ENCODE measurements at regions not wholly inside any gene's neighbourhood (a gene's known extent, or its start where the extent isn't known, plus 50 kb on each side); places are given as distances from the start of the nearest gene placed in this dataset.

DNA sequence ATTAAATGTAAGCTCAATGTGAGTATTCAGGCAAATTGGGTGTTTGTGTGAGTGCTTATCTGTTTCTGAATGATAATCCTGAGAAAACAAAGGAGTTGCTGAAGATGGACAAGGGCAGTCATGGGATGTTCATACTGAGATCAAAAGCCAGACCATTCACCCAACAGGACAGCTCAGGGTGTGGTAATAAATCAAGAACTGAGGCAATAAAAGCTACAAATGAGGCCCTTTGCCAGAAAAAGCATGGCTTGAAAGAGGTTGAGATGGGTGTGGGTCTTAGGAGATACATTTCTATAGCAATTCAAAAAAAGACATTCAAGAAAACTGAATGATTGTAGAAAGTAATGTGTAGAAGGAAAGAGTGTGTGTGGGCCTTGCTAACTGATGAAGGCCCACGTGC is 425.8 kb upstream of the BOD1L1 start:
- no peak overlapping the region for H3K4me2 ChIP-seq (ENCODE audit: low read length)
- no peaks in the 10 kb centered on the region for H3K79me2 ChIP-seq
- H2AFZ ChIP-seq, result peak overlapping the region; percentile 33
- no peaks in the 10 kb centered on the region for H3K27me3 ChIP-seq (ENCODE audit: control insufficient read depth, insufficient read depth, low read length)
- no peak overlapping the region for H3K9ac ChIP-seq
- no peak overlapping the region for H3K4me3 ChIP-seq (ENCODE audit: low read depth, low read length)
- H3K9me3 ChIP-seq (ENCODE audit: control insufficient read depth, low read length), result no peaks in the 10 kb centered on the region
- no peaks in the 10 kb centered on the region for H3K36me3 ChIP-seq (ENCODE audit: control insufficient read depth, insufficient read depth, low read length)
- H3K4me1 ChIP-seq, result peaks cover 4% of the 10 kb centered on the region
- peak overlapping the region; percentile 36 for H3K27ac ChIP-seq
- TF ChIP-seq CTCF (IDR thresholded peaks at IDR 0.05), result no peak

DNA sequence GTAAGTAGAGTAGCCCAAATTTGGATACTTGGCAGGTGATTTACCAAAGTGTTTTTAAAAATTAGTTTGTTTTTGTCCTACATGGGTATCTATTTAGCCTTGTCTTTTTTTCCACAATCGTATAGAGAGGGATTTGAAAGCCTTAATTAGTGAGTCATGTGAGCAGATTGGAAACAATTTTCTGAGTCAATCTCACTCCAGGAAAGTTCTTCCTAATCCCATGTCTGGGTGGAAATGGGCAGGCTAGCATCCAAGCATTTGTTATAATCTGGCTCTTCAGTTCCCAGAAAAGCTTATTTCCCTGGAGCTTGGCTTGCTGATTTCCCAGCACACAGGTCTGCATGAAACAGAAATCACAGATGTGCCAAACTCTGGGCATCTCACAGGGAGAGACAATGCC is 426.9 kb upstream of the BOD1L1 start:
- H3K36me3 ChIP-seq (ENCODE audit: control insufficient read depth, insufficient read depth, low read length), result no peaks in the 10 kb centered on the region
- no peak overlapping the region for H3K27ac ChIP-seq
- no peak overlapping the region for H3K4me2 ChIP-seq (ENCODE audit: low read length)
- no peaks in the 10 kb centered on the region for H3K27me3 ChIP-seq (ENCODE audit: control insufficient read depth, insufficient read depth, low read length)
- no peak overlapping the region for H2AFZ ChIP-seq
- no peak overlapping the region for H3K9ac ChIP-seq
- H3K9me3 ChIP-seq (ENCODE audit: control insufficient read depth, low read length), result no peaks in the 10 kb centered on the region
- no peak overlapping the region for H3K4me3 ChIP-seq (ENCODE audit: low read depth, low read length)
- H3K79me2 ChIP-seq, result no peaks in the 10 kb centered on the region
- TF ChIP-seq CTCF (IDR thresholded peaks at IDR 0.05), result no peak
- peaks cover 3% of the 10 kb centered on the region for H3K4me1 ChIP-seq

- no peak for TF ChIP-seq CTCF (IDR thresholded peaks at IDR 0.05)
- H3K36me3 ChIP-seq (ENCODE audit: control insufficient read depth, insufficient read depth, low read length), result no peaks in the 10 kb centered on the region
- no peak overlapping the region for H3K9ac ChIP-seq
- no peak overlapping the region for H3K27ac ChIP-seq
- H3K9me3 ChIP-seq (ENCODE audit: control insufficient read depth, low read length), result no peaks in the 10 kb centered on the region
- no peak overlapping the region for H3K4me3 ChIP-seq (ENCODE audit: low read depth, low read length)
- no peaks in the 10 kb centered on the region for H3K27me3 ChIP-seq (ENCODE audit: control insufficient read depth, insufficient read depth, low read length)
- no peak overlapping the region for H2AFZ ChIP-seq
- peaks cover 2% of the 10 kb centered on the region for H3K4me1 ChIP-seq
- H3K79me2 ChIP-seq, result no peaks in the 10 kb centered on the region
- no peak overlapping the region for H3K4me2 ChIP-seq (ENCODE audit: low read length)
Measured at GRCh38 chr4:14059006-14059405, 431.5 kb upstream of the BOD1L1 start.

DNA sequence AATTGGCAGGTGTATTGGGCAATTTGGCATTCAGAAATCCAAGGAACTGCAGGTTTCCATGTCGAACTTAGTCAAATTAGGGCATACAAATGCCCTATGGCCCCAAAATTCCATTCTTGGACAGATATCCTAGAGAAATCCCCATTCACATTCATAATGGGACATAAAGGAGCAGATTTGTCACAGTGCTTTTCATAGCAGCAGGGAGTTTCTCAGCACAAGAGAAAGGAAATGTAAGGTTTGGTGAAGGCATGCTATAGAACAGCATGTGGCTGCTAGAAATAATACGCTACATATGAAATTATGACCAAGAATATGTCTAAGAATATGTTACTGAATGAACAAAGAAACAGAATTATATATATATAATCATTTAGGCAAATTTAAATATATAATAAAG is 437.5 kb upstream of the BOD1L1 start:
- Histone ChIP-seq H2AFZ (no peak overlapping the region), H3K36me3 (ENCODE audit: control insufficient read depth, insufficient read depth, low read length) (no peaks in the 10 kb centered on the region), H3K4me2 (ENCODE audit: low read length) (no peak overlapping the region), H3K27ac (no peak overlapping the region), H3K79me2 (no peaks in the 10 kb centered on the region), H3K9me3 (ENCODE audit: control insufficient read depth, low read length) (no peaks in the 10 kb centered on the region), H3K9ac (no peak overlapping the region), H3K4me1 (peaks cover 19% of the 10 kb centered on the region), H3K27me3 (ENCODE audit: control insufficient read depth, insufficient read depth, low read length) (no peaks in the 10 kb centered on the region), H3K4me3 (ENCODE audit: low read depth, low read length) (no peak overlapping the region)
- TF ChIP-seq CTCF (IDR thresholded peaks at IDR 0.05), result no peak

GRCh38 chr4:14065406-14065805 is 437.9 kb upstream of the BOD1L1 start:
- H3K9ac ChIP-seq, result no peak overlapping the region
- no peaks in the 10 kb centered on the region for H3K79me2 ChIP-seq
- H3K4me2 ChIP-seq (ENCODE audit: low read length), result no peak overlapping the region
- no peaks in the 10 kb centered on the region for H3K9me3 ChIP-seq (ENCODE audit: control insufficient read depth, low read length)
- no peaks in the 10 kb centered on the region for H3K36me3 ChIP-seq (ENCODE audit: control insufficient read depth, insufficient read depth, low read length)
- H3K4me1 ChIP-seq, result peaks cover 16% of the 10 kb centered on the region
- H3K4me3 ChIP-seq (ENCODE audit: low read depth, low read length), result no peak overlapping the region
- no peak overlapping the region for H2AFZ ChIP-seq
- no peak for TF ChIP-seq CTCF (IDR thresholded peaks at IDR 0.05)
- no peaks in the 10 kb centered on the region for H3K27me3 ChIP-seq (ENCODE audit: control insufficient read depth, insufficient read depth, low read length)
- H3K27ac ChIP-seq, result no peak overlapping the region
